Esophagus muscularis mucosa (tissue), 3 donors: ENCODE measurements at regions not wholly inside any gene's neighbourhood (a gene's known extent, or its start where the extent isn't known, plus 50 kb on each side); places are given as distances from the start of the nearest gene placed in this dataset.

Experiments used
- POLR2A ChIP-seq: fragments of 450-650 bp; IDR thresholded peaks from one replicate; pipeline ENCODE4 v1.6.1; 2017; ENCODE audit warnings: antibody characterized with exemption, moderate library complexity, mild to moderate bottlenecking, low read depth
- TF ChIP-seq, protein P1 (sequence below), 3 experiments: fragments of 200-600 bp in 2 of 3; fragments of 450-650 bp in 1 of 3; sonication (generic) in 2 of 3; IDR thresholded peaks; one replicate each; pipeline ENCODE4 v1.5.1; 2017 to 2019; ENCODE audit warnings: antibody characterized with exemption in 3 of 3, mild to moderate bottlenecking in 2 of 3, moderate library complexity in 1 of 3

DNA sequence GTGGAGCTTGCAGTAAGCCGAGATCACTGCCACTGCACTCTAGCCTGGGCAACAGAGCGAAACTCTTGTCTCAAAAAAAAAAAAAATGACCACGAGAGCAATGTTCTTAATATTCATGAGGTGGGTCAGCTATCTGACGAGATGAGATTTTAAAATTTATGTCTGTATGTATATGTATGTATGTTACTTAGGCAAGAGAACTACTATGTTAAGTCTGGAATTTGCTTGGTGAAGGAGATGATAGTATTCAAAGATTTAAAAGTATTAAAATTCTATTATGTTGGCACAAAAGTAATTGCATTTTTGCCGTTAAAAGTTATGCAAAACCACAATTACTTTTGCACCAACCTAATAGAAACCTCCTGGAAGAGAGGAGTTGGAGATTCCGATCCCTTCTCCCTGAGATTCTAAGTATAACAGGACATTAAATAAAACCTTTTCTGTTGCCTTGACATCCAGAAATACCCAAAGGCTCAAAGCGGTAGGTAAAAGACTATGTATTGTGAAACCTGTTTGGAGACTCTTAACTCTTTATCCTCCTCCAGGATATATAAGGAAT, 114.3 kb upstream of the TNS3 start:
- TF ChIP-seq, protein P1, sequence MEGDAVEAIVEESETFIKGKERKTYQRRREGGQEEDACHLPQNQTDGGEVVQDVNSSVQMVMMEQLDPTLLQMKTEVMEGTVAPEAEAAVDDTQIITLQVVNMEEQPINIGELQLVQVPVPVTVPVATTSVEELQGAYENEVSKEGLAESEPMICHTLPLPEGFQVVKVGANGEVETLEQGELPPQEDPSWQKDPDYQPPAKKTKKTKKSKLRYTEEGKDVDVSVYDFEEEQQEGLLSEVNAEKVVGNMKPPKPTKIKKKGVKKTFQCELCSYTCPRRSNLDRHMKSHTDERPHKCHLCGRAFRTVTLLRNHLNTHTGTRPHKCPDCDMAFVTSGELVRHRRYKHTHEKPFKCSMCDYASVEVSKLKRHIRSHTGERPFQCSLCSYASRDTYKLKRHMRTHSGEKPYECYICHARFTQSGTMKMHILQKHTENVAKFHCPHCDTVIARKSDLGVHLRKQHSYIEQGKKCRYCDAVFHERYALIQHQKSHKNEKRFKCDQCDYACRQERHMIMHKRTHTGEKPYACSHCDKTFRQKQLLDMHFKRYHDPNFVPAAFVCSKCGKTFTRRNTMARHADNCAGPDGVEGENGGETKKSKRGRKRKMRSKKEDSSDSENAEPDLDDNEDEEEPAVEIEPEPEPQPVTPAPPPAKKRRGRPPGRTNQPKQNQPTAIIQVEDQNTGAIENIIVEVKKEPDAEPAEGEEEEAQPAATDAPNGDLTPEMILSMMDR (IDR thresholded peaks at IDR 0.05) = no peak
- no peak for TF ChIP-seq POLR2A
